Thyroid gland (tissue), 4 donors: ENCODE measurements at regions not wholly inside any gene's neighbourhood (a gene's known extent, or its start where the extent isn't known, plus 50 kb on each side); places are given as distances from the start of the nearest gene placed in this dataset.

Experiments
- DNase-seq, 2 donors: peaks; one replicate each; pipeline ENCODE4 v3.0.0-alpha.2; 2019
- H3K27ac ChIP-seq, 3 donors: fragments of 200-600 bp; sonication (generic); 1 replicate in 2 of 3; 2 replicates in 1 of 3; pipeline ENCODE4 v1.5.1; 2016 to 2019; ENCODE audit warnings: mild to moderate bottlenecking in 1 of 3, moderate library complexity in 1 of 3
- H3K27me3 ChIP-seq: fragments of 200-600 bp; sonication (generic); one replicate; pipeline ENCODE4 v1.5.1; 2019
- H3K36me3 ChIP-seq, 2 donors: fragments of 200-600 bp; sonication (generic); one replicate each; pipeline ENCODE4 v1.5.1; 2016 to 2019
- H3K4me1 ChIP-seq, 2 donors: fragments of 200-600 bp; sonication (generic); one replicate each; pipeline ENCODE4 v1.5.1; 2017 to 2019
- H3K4me3 ChIP-seq, 3 donors: fragments of 200-600 bp; sonication (generic); replicated peaks in 1 of 3; 1 replicate in 2 of 3; 2 replicates in 1 of 3; pipeline ENCODE4 v1.5.1; 2016; ENCODE audit warnings: mild to moderate bottlenecking in 1 of 3
- H3K9me3 ChIP-seq: fragments of 200-600 bp; sonication (generic); one replicate; pipeline ENCODE4 v1.5.1; 2017
- POLR2A ChIP-seq, 2 donors: fragments of 450-650 bp; IDR thresholded peaks; one replicate each; pipeline ENCODE4 v1.6.1; 2017; ENCODE audit warnings: antibody characterized with exemption in 2 of 2, mild to moderate bottlenecking in 2 of 2, moderate library complexity in 1 of 2
- WGBS, 2 donors: methylation state at CpG; one replicate each; pipeline ENCODE4 v1.1.5; 2017; 5-methylcytosine and 5-hydroxymethylcytosine counted together
- intact Hi-C: fragments of 100-400 bp; cut with DNase I; formaldehyde crosslinking; loops from one replicate; pipeline ENCODE4 v1.15.1; 2023
- TF ChIP-seq, protein P1 (sequence below), 6 experiments: fragments of 200-600 bp in 3 of 6; fragments of 450-650 bp in 3 of 6; sonication (generic) in 3 of 6; IDR thresholded peaks; one replicate each; pipeline ENCODE4 v1.5.1; 2016 to 2019; ENCODE audit warnings: antibody characterized with exemption in 6 of 6, mild to moderate bottlenecking in 2 of 6, inconsistent platforms in 1 of 6, moderate library complexity in 1 of 6

GRCh38 chr1:186620566-186621350 is 59.5 kb downstream of the PTGS2 start:
- WGBS, 2 donors: 84 to 92% methylated on average over 2 of the region's 2 CpGs
- Histone ChIP-seq H3K27me3 (no peaks in the 10 kb centered on the region), H3K36me3 (no peaks in the 10 kb centered on the region), H3K9me3 (no peaks in the 10 kb centered on the region), H3K27ac (no peak overlapping the region), H3K4me3 (no peak overlapping the region), H3K4me1 (no peaks in the 10 kb centered on the region)
- TF ChIP-seq, protein P1, sequence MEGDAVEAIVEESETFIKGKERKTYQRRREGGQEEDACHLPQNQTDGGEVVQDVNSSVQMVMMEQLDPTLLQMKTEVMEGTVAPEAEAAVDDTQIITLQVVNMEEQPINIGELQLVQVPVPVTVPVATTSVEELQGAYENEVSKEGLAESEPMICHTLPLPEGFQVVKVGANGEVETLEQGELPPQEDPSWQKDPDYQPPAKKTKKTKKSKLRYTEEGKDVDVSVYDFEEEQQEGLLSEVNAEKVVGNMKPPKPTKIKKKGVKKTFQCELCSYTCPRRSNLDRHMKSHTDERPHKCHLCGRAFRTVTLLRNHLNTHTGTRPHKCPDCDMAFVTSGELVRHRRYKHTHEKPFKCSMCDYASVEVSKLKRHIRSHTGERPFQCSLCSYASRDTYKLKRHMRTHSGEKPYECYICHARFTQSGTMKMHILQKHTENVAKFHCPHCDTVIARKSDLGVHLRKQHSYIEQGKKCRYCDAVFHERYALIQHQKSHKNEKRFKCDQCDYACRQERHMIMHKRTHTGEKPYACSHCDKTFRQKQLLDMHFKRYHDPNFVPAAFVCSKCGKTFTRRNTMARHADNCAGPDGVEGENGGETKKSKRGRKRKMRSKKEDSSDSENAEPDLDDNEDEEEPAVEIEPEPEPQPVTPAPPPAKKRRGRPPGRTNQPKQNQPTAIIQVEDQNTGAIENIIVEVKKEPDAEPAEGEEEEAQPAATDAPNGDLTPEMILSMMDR (IDR thresholded peaks at IDR 0.05): no peak
- no peak for TF ChIP-seq POLR2A (IDR thresholded peaks at IDR 0.05)
- no peak for DNase-seq
- intact Hi-C loops: no loop called here

DNA sequence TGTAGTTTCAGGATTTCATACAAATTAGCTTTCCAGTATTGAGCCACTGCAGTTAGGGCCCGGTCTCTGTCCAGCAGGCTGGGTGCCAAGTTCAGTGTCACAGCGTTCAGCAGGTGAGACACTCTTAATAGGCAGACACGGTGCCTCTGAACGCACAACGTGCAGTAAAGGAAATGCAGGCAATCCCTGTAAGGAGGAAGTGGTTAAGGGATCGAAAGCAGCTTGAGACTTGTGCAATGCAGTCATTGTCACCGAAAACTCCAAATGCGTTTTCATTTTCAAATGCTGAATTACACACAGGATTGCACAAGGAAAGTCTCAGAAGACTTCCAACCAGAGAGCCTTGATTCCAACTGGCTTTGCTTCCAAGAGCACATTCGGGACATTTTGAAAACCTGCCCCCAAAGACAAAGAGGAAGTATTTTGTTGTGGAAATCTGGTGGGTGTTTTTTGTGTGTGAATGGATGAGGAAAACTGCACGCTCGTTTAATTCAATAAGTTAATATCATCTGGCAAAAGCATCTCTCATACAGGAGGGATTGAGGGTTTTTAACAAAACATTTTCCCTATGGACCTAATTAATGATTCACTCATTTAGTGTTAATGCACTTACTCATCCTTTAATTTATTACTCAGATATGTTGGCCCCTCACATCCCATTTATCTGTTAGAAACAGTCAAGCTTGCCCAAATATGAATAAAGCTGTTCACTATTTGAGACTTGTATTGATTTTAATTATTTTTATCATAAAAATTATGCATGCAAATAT is 61.6 kb downstream of the PTGS2 start:
- Histone ChIP-seq H3K4me3 (no peak overlapping the region), H3K4me1 (no peaks in the 10 kb centered on the region), H3K9me3 (no peaks in the 10 kb centered on the region), H3K27ac (no peak overlapping the region), H3K27me3 (no peaks in the 10 kb centered on the region), H3K36me3 (no peaks in the 10 kb centered on the region)
- whole genome bisulfite sequencing, 2 donors: 48 to 53% methylated on average over 11 of the region's 11 CpGs
- peak; percentile 4 to 7 for DNase-seq
- TF ChIP-seq POLR2A (IDR thresholded peaks at IDR 0.05): no peak
- TF ChIP-seq, protein P1 (IDR thresholded peaks at IDR 0.05): no peak
- intact Hi-C loops: no loop called here

DNA sequence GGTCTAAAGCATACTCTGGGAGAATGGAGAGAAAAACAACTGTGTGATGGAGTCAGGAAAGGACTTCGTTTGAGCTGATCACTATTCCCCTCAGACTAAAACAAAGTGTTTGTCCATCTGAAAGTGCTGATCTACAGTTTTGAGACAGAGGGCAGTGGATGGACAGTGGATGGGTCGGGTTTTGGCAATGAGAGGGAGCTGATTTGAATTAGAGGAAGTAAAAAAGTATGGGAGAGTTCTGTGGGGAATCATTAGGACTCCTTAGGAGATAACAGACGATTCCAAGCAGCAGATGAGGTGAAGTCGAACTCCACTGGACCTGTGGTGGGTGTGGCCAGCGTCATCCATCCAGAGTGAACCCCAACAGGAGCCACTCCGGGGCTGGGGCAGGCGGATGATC is 62.3 kb downstream of the PTGS2 start:
- H3K9me3 ChIP-seq: no peaks in the 10 kb centered on the region
- 60 to 66% methylated on average over 7 of the region's 7 CpGs for WGBS, 2 donors
- no peak overlapping the region for H3K4me3 ChIP-seq
- no peak for DNase-seq
- H3K27me3 ChIP-seq: no peaks in the 10 kb centered on the region
- no peak overlapping the region for H3K27ac ChIP-seq
- H3K4me1 ChIP-seq: no peaks in the 10 kb centered on the region
- TF ChIP-seq POLR2A (IDR thresholded peaks at IDR 0.05): no peak
- TF ChIP-seq, protein P1 (IDR thresholded peaks at IDR 0.05): no peak
- no peaks in the 10 kb centered on the region for H3K36me3 ChIP-seq
- intact Hi-C loops: no loop called here

GRCh38 chr1:186616511-186616910 is 63.7 kb downstream of the PTGS2 start:
- TF ChIP-seq POLR2A (IDR thresholded peaks at IDR 0.05): no peak
- TF ChIP-seq, protein P1 (IDR thresholded peaks at IDR 0.05): no peak
- H3K27me3 ChIP-seq: no peaks in the 10 kb centered on the region
- no peak for DNase-seq
- H3K36me3 ChIP-seq: no peaks in the 10 kb centered on the region
- H3K9me3 ChIP-seq: no peaks in the 10 kb centered on the region
- no peak overlapping the region for H3K27ac ChIP-seq
- H3K4me1 ChIP-seq: no peaks in the 10 kb centered on the region
- intact Hi-C loops: no loop called here
- H3K4me3 ChIP-seq: no peak overlapping the region

- 53 to 55% methylated on average over 4 of the region's 4 CpGs for WGBS, 2 donors
- TF ChIP-seq, protein P1 (IDR thresholded peaks at IDR 0.05): no peak
- TF ChIP-seq POLR2A (IDR thresholded peaks at IDR 0.05): no peak
- Histone ChIP-seq H3K4me3 (no peak overlapping the region), H3K9me3 (no peaks in the 10 kb centered on the region), H3K36me3 (no peaks in the 10 kb centered on the region), H3K4me1 (no peaks in the 10 kb centered on the region), H3K27ac (no peak overlapping the region), H3K27me3 (no peaks in the 10 kb centered on the region)
- no peak for DNase-seq
- intact Hi-C loops: no loop called here
Measured at GRCh38 chr1:186615332-186615731, 64.9 kb downstream of the PTGS2 start.
